ENCODE measurements at regions not wholly inside any gene's neighbourhood (a gene's known extent, or its start where the extent isn't known, plus 50 kb on each side); places are given as distances from the start of the nearest gene placed in this dataset.
"Not testable (repeated sequence)": the region's sequence is repeated elsewhere in the genome, so short reads cannot be mapped to it uniquely, and the experiment has no call there.

DNA sequence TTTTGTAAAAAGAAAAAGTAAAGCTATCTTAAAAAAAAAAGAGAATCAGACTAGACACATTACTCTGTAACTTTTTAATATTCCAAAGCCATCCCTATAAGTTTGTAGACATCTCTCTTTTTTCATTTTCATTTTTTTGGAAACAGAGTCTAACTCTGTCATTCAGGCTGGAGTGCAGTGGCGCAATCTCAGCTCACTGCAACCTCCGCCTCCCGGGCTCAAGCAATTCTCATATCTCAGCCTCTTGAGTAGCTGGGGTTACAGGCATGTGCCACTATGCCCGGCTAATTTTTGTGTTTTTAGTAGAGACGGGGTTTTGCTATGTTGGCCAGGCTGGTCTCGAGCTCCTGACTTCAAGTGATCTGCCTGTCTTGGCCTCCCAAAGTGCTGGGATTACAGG, 51.4 kb upstream of the ANKH start:
- TF ChIP-seq, protein P1, sequence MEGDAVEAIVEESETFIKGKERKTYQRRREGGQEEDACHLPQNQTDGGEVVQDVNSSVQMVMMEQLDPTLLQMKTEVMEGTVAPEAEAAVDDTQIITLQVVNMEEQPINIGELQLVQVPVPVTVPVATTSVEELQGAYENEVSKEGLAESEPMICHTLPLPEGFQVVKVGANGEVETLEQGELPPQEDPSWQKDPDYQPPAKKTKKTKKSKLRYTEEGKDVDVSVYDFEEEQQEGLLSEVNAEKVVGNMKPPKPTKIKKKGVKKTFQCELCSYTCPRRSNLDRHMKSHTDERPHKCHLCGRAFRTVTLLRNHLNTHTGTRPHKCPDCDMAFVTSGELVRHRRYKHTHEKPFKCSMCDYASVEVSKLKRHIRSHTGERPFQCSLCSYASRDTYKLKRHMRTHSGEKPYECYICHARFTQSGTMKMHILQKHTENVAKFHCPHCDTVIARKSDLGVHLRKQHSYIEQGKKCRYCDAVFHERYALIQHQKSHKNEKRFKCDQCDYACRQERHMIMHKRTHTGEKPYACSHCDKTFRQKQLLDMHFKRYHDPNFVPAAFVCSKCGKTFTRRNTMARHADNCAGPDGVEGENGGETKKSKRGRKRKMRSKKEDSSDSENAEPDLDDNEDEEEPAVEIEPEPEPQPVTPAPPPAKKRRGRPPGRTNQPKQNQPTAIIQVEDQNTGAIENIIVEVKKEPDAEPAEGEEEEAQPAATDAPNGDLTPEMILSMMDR (IDR thresholded peaks at IDR 0.05 in 2 of 3, conservative IDR thresholded peaks at IDR 0.05 in 1 of 3; ENCODE audit: insufficient read depth in 2 of 3, low read depth in 1 of 3, low read length in 3 of 3), result not testable (repeated sequence)
- TF ChIP-seq, protein P2, sequence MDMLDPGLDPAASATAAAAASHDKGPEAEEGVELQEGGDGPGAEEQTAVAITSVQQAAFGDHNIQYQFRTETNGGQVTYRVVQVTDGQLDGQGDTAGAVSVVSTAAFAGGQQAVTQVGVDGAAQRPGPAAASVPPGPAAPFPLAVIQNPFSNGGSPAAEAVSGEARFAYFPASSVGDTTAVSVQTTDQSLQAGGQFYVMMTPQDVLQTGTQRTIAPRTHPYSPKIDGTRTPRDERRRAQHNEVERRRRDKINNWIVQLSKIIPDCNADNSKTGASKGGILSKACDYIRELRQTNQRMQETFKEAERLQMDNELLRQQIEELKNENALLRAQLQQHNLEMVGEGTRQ (CRISPR knock-in tag; IDR thresholded peaks at IDR 0.05), result not testable (repeated sequence)
- not testable (repeated sequence) for TF ChIP-seq CAMTA2 (CRISPR knock-in tag; conservative IDR thresholded peaks at IDR 0.05); ELF1 (tag; IDR thresholded peaks at IDR 0.05); TAF1 (IDR thresholded peaks at IDR 0.05; ENCODE audit: control insufficient read depth, extremely low read depth, insufficient read depth, low read length, severe bottlenecking); RBM15 (IDR thresholded peaks at IDR 0.05; ENCODE audit: insufficient read depth, low read length); BHLHE40 (IDR thresholded peaks at IDR 0.05; ENCODE audit: low read length)
- TF ChIP-seq, protein P3, sequence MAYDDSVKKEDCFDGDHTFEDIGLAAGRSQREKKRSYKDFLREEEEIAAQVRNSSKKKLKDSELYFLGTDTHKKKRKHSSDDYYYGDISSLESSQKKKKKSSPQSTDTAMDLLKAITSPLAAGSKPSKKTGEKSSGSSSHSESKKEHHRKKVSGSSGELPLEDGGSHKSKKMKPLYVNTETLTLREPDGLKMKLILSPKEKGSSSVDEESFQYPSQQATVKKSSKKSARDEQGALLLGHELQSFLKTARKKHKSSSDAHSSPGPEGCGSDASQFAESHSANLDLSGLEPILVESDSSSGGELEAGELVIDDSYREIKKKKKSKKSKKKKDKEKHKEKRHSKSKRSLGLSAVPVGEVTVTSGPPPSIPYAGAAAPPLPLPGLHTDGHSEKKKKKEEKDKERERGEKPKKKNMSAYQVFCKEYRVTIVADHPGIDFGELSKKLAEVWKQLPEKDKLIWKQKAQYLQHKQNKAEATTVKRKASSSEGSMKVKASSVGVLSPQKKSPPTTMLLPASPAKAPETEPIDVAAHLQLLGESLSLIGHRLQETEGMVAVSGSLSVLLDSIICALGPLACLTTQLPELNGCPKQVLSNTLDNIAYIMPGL (CRISPR knock-in tag; IDR thresholded peaks at IDR 0.05), result not testable (repeated sequence)

Measured in K562 (cell line).